ENCODE measurements at regions not wholly inside any gene's neighbourhood (a gene's known extent, or its start where the extent isn't known, plus 50 kb on each side); places are given as distances from the start of the nearest gene placed in this dataset.

DNA sequence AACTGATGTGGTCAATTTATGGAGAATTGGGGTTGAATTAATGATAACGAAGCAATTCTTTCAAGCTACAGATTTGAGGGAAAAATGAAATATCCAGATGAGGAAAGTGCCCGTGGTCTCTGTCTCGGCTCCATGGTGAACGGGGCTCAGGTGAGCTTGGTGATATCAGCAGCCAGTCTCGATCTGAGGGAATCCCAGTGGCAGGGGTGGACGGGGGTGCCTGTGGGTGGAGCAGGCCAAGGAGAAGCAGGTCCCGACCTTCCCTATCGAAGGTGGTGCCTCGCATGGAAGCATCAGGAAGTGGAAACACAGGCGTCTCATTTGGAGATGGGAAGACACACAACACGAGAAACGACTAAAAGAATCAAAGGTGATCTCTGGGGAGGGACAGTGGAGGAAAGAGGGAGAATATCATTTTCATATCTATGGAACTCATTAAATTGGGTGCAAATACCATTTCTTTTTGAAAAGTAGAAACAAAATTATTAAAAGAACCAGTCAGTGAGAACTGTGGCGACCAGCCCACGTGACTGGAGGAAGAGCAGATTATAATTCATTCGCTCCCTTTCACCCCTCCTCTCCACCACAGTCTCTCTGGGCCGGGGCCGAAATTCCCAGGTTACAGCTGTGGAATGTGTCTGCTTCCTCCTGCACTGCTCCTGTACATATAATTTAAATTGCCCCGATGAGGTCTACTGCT lies 354.3 kb upstream of the SFSWAP start:
- no peak for TF ChIP-seq CTCF (IDR thresholded peaks at IDR 0.05)
- TF ChIP-seq POLR2A (IDR thresholded peaks at IDR 0.05), result no peak
- WGBS, 2 donors, result 75 to 80% methylated on average over 18 of the region's 18 CpGs
- DNase-seq, result no peak
- H3K36me3 ChIP-seq, result no peaks in the 10 kb centered on the region
- no peak overlapping the region for H3K27ac ChIP-seq
- intact Hi-C loops (cut with DNase I), result no loop called here
- H3K4me3 ChIP-seq (replicated peaks in 1 of 3), result no peak overlapping the region
- no peaks in the 10 kb centered on the region for H3K27me3 ChIP-seq
- H3K9me3 ChIP-seq, result no peaks in the 10 kb centered on the region
- H3K4me1 ChIP-seq, result no peaks in the 10 kb centered on the region

GRCh38 chr12:131357185-131357747 lies 353.6 kb upstream of the SFSWAP start:
- DNase-seq, result no peak
- intact Hi-C loops (cut with DNase I), result no loop called here
- Histone ChIP-seq H3K27ac (no peak overlapping the region), H3K4me1 (no peaks in the 10 kb centered on the region), H3K36me3 (no peaks in the 10 kb centered on the region), H3K27me3 (no peaks in the 10 kb centered on the region), H3K9me3 (no peaks in the 10 kb centered on the region), H3K4me3 (replicated peaks in 1 of 3) (no peak overlapping the region)
- TF ChIP-seq POLR2A (IDR thresholded peaks at IDR 0.05) (no peak), CTCF (IDR thresholded peaks at IDR 0.05) (no peak)
- WGBS, 2 donors, result 89 to 96% methylated on average over 9 of the region's 9 CpGs

DNA sequence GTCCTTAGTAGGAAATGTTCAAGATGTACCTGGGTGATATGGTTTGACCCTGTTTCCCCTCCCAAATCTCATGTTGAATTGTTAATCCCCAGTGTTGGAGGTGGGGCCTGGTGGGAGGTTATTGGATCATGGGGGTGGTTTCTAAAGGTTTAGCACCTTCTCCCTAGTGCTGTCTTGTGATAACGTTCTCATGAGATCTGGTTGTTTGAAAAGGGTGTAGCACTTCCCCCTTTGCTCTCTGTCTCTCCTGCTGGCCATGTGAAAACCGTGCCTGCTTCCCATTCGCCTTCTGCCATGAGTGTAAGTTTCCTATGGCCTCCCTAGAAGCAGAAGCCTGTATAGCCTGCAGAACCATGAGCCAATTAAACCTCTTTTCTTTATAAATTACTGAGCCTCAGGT lies 353.0 kb upstream of the SFSWAP start:
- intact Hi-C loops (cut with DNase I), result no loop called here

DNA sequence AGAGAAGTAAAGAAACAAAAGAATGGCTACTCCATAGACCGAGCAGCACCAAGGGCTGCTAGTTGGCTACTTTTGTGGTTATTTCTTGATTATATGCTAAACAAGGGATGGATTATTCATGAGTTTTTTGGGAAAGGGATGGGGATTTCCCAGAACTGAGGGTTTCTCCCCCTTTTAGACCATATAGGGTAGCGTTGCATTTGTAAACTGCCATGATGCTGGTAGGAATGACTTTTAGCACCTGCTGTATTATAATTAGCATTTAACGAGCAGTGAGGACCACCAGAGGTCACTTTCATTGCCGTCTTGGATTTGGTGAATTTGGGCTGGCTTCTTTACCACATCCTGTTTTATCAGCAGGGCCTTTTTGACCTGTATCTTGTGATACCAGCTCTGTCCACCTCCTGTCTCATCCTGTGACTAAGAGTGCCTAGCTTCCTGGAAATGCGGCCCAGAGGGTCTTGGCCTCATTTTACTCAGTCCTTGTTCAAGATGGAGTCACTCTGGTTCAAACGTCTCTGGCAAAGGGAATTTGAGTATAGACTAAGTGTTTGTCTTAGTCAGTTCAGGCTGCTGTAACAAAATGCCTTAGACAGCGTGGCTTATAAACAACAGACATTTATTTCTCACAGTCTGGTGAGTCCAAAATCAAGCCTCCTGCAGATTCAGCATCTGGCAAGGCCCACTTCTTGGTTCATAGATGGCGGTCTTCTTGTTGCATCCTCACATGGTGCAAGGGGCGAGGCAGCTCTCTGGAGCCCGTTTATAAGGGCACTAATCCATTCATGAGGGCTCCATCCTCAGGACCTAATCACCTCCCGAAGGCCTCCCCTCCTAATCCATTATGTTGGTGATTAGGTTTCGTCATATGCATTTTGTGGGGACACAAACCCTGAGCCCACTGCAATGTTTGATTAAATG lies 348.3 kb upstream of the SFSWAP start:
- Histone ChIP-seq H3K4me3 (replicated peaks in 1 of 3) (no peak overlapping the region), H3K4me1 (peaks cover 0 to 9% of the 10 kb centered on the region in 2 donors), H3K27ac (no peak overlapping the region), H3K9me3 (no peaks in the 10 kb centered on the region), H3K27me3 (no peaks in the 10 kb centered on the region), H3K36me3 (no peaks in the 10 kb centered on the region)
- no peak for DNase-seq
- no peak for TF ChIP-seq CTCF (IDR thresholded peaks at IDR 0.05)
- TF ChIP-seq POLR2A (IDR thresholded peaks at IDR 0.05), result no peak
- intact Hi-C loops (cut with DNase I), result no loop called here
- 76 to 78% methylated on average over 12 of the region's 12 CpGs for WGBS, 2 donors

More for the DNA sequence above, 353.0 kb upstream of the SFSWAP start:
- WGBS, 2 donors, result 47 to 53% methylated on average over 3 of the region's 3 CpGs
- Histone ChIP-seq H3K27me3 (no peaks in the 10 kb centered on the region), H3K36me3 (no peaks in the 10 kb centered on the region), H3K4me1 (no peaks in the 10 kb centered on the region), H3K4me3 (replicated peaks in 1 of 3) (no peak overlapping the region), H3K27ac (no peak overlapping the region), H3K9me3 (no peaks in the 10 kb centered on the region)
- DNase-seq, result no peak
- TF ChIP-seq CTCF (IDR thresholded peaks at IDR 0.05), result no peak
- no peak for TF ChIP-seq POLR2A (IDR thresholded peaks at IDR 0.05)
